Hepatocyte (in vitro differentiated cells): ENCODE measurements at regions not wholly inside any gene's neighbourhood (a gene's known extent, or its start where the extent isn't known, plus 50 kb on each side); places are given as distances from the start of the nearest gene placed in this dataset.

Experiments used
- EZH2phosphoT487 ChIP-seq: fragments of 200-600 bp; sonication (generic); IDR thresholded peaks from one replicate; pipeline ENCODE4 v1.6.1; 2018; ENCODE audit warnings: antibody characterized with exemption, mild to moderate bottlenecking, low read depth, moderate library complexity; ENCODE audit not compliant: unreplicated experiment, severe bottlenecking
- TF ChIP-seq, protein P1 (sequence below): fragments of 200-600 bp; sonication (generic); IDR thresholded peaks from 2 replicates; pipeline ENCODE4 v1.5.1; 2016; ENCODE audit warnings: antibody characterized with exemption, mild to moderate bottlenecking; ENCODE audit not compliant: poor library complexity

DNA sequence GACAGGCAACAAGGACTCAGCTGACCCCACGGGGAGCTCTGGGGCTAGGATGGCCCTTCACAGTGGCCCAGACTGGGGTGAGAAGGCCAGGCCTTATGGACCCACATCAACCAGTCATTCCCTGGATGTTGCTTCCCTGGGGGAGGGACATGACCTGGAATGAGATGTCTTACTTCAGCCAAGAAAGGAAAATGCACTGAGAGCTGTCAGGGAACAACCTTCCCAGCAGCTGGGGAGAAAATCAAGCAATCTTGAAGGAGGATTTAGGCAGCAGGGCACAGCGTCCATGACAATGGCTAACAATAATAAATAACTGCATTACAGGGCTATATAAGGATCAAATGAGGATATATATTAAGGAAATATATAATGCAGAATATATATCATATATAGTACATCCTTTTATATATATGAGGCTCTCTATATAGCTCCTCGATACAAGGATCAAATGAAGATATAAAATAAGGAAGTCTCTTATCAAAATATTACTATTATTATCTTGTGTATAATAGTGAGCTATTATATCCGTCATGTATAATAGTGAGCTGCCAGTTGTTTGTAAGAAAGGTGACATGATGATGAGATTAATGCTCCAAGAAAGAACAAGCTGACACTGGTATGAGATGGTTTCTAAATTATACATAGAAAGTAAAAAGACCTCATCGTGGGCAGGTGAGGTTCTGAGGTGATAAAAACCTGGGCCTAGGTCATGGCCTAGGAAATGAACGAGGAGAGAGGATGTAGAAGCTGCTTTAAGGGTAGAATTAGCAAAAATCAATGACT, 117.8 kb upstream of the LIPC start:
- TF ChIP-seq EZH2phosphoT487: no peak
- TF ChIP-seq, protein P1, sequence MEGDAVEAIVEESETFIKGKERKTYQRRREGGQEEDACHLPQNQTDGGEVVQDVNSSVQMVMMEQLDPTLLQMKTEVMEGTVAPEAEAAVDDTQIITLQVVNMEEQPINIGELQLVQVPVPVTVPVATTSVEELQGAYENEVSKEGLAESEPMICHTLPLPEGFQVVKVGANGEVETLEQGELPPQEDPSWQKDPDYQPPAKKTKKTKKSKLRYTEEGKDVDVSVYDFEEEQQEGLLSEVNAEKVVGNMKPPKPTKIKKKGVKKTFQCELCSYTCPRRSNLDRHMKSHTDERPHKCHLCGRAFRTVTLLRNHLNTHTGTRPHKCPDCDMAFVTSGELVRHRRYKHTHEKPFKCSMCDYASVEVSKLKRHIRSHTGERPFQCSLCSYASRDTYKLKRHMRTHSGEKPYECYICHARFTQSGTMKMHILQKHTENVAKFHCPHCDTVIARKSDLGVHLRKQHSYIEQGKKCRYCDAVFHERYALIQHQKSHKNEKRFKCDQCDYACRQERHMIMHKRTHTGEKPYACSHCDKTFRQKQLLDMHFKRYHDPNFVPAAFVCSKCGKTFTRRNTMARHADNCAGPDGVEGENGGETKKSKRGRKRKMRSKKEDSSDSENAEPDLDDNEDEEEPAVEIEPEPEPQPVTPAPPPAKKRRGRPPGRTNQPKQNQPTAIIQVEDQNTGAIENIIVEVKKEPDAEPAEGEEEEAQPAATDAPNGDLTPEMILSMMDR: no peak
